Ishikawa (cell line): ENCODE measurements at regions not wholly inside any gene's neighbourhood (a gene's known extent, or its start where the extent isn't known, plus 50 kb on each side); places are given as distances from the start of the nearest gene placed in this dataset.

Experiments
- CEBPB ChIP-seq: IDR thresholded peaks from 2 replicates; pipeline ENCODE4 v1.6.1; 2012
- CREB1 ChIP-seq: IDR thresholded peaks from 2 replicates; pipeline ENCODE4 v1.6.1; 2012; ENCODE audit warnings: low read depth
- EGR1 ChIP-seq: IDR thresholded peaks from 2 replicates; pipeline ENCODE4 v1.6.1; 2012
- EP300 ChIP-seq: IDR thresholded peaks from 2 replicates; pipeline ENCODE4 v1.6.1; 2012; ENCODE audit warnings: borderline replicate concordance
- FOXM1 ChIP-seq: IDR thresholded peaks from 2 replicates; pipeline ENCODE4 v1.6.1; 2012; ENCODE audit warnings: low read depth, borderline replicate concordance
- MAX ChIP-seq: IDR thresholded peaks from 2 replicates; pipeline ENCODE4 v1.6.1; 2012
- NFIC ChIP-seq: IDR thresholded peaks from 2 replicates; pipeline ENCODE4 v1.6.1; 2012
- RAD21 ChIP-seq: IDR thresholded peaks from 2 replicates; pipeline ENCODE4 v1.6.1; 2012; ENCODE audit warnings: low read depth
- REST ChIP-seq: IDR thresholded peaks from 2 replicates; pipeline ENCODE4 v1.6.1; 2012; ENCODE audit warnings: low read depth, mild to moderate bottlenecking
- TAF1 ChIP-seq: IDR thresholded peaks from 2 replicates; pipeline ENCODE4 v1.6.1; 2012; ENCODE audit warnings: low read depth, mild to moderate bottlenecking
- TCF12 ChIP-seq: IDR thresholded peaks from 2 replicates; pipeline ENCODE4 v1.6.1; 2012; ENCODE audit warnings: low read depth
- YY1 ChIP-seq: IDR thresholded peaks from 2 replicates; pipeline ENCODE4 v1.6.1; 2012; ENCODE audit warnings: low read depth

GRCh38 chr3:107916171-107916570 lies 174.7 kb downstream of the CD47 start:
- TF ChIP-seq MAX (no peak), CEBPB (no peak), TCF12 (no peak), EP300 (no peak), TAF1 (no peak), EGR1 (no peak), RAD21 (no peak), REST (no peak), CREB1 (no peak), YY1 (no peak), FOXM1 (no peak), NFIC (no peak)
